ENCODE measurements at regions not wholly inside any gene's neighbourhood (a gene's known extent, or its start where the extent isn't known, plus 50 kb on each side); places are given as distances from the start of the nearest gene placed in this dataset.

- DNase-seq: no peak
Measured at GRCh38 chr2:30341500-30342267, 105.4 kb upstream of the LCLAT1 start.

GRCh38 chr2:30346471-30347169, 100.4 kb upstream of the LCLAT1 start:
- DNase-seq: no peak

GRCh38 chr2:30348825-30349224, 98.2 kb upstream of the LCLAT1 start:
- DNase-seq: no peak

- DNase-seq: no peak
Measured at GRCh38 chr2:30349691-30350090, 97.4 kb upstream of the LCLAT1 start.

- no peak for DNase-seq
Measured at GRCh38 chr2:30351116-30351515, 95.9 kb upstream of the LCLAT1 start.

GRCh38 chr2:30351949-30352348, 95.1 kb upstream of the LCLAT1 start:
- no peak for DNase-seq

GRCh38 chr2:30354150-30354549, 92.9 kb upstream of the LCLAT1 start:
- no peak for DNase-seq

- DNase-seq: no peak
Measured at GRCh38 chr2:30354621-30355020, 92.4 kb upstream of the LCLAT1 start.

GRCh38 chr2:30355306-30355705, 91.7 kb upstream of the LCLAT1 start:
- no peak for DNase-seq

- no peak for DNase-seq
Measured at GRCh38 chr2:30356071-30356470, 91.0 kb upstream of the LCLAT1 start.

GRCh38 chr2:30356776-30357175, 90.3 kb upstream of the LCLAT1 start:
- no peak for DNase-seq

- DNase-seq: no peak
Measured at GRCh38 chr2:30358351-30358750, 88.7 kb upstream of the LCLAT1 start.

GRCh38 chr2:30358842-30359241, 88.2 kb upstream of the LCLAT1 start:
- no peak for DNase-seq

- DNase-seq: peak; percentile 11
Measured at GRCh38 chr2:30359644-30360167, 87.3 kb upstream of the LCLAT1 start.

GRCh38 chr2:30361751-30362394, 85.2 kb upstream of the LCLAT1 start:
- DNase-seq: no peak

- no peak for DNase-seq
Measured at GRCh38 chr2:30362468-30363081, 84.5 kb upstream of the LCLAT1 start.

- no peak for DNase-seq
Measured at GRCh38 chr2:30363406-30363805, 83.6 kb upstream of the LCLAT1 start.

- DNase-seq: no peak
Measured at GRCh38 chr2:30365201-30365600, 81.8 kb upstream of the LCLAT1 start.

- no peak for DNase-seq
Measured at GRCh38 chr2:30366199-30366691, 80.8 kb upstream of the LCLAT1 start.

GRCh38 chr2:30367232-30368070, 79.6 kb upstream of the LCLAT1 start:
- no peak for DNase-seq

- no peak for DNase-seq
Measured at GRCh38 chr2:30368258-30368657, 78.8 kb upstream of the LCLAT1 start.

- DNase-seq: no peak
Measured at GRCh38 chr2:30371028-30371689, 75.9 kb upstream of the LCLAT1 start.

Measured in NCI-H510A (cell line).